RPMI8226 (cell line): ENCODE measurements at regions not wholly inside any gene's neighbourhood (a gene's known extent, or its start where the extent isn't known, plus 50 kb on each side); places are given as distances from the start of the nearest gene placed in this dataset.
"Not testable (repeated sequence)": the region's sequence is repeated elsewhere in the genome, so short reads cannot be mapped to it uniquely, and the experiment has no call there.

ENCODE experiments used
- DNase-seq: peaks from one replicate; pipeline ENCODE4 v3.0.0-alpha.2; 2015

DNA sequence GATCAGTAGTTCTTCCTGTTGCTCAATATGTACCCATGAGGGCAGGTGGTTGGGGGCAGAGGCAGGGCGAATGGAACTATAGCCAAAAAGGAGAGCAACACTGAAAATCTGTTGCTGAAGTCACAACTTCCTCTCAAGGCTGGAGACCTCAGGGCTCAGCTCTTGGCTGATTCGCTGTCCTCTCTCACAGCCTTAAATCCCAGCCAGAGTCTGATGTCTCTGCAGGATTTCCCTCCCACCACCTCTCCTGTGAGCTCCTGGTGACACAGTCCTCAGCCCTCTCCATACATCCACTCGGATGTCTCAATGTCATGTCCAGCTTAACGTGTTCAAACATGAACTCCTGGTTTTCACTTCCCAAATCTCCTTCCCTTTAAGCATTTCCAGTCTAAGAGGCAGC lies 218.7 kb upstream of the FAM240B start:
- DNase-seq = not testable (repeated sequence)

DNA sequence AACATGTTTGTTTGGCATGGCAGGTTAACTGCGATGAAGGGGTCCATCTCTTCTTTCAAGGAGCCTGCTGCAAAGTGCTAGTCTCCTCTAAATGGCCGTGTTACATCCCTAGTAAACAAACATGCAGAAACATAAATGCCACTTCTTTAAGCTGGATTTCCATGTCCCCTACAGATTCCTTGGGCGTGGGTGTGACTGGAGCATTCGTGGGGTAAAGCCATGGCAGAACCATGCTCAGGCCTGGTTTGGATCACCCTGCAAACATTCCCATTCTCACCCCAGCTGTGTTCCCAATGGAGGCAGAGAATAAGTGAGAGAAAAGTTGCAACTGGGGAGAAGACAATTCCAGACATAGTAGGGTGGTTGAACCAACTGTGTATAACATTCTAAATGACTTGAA lies 208.0 kb upstream of the FAM240B start:
- DNase-seq = not testable (repeated sequence)

DNA sequence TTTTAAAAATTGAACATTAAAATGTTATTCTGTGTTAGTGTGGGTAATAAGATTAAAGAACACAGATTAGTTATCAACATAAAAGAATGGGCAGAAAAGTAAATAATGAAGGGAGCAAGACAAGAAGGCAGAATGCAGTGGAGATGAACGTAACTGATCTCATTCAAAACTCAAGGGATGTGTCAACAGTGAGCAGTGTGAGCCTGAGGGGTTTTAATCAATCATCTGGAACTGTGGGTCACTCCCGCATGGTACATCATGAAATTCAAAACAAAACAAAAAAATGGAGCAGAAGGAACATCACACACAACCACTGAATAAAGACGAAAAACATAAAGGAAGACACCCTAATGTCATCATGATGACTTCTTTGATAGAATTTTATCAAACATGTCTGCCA lies 206.6 kb upstream of the FAM240B start:
- not testable (repeated sequence) for DNase-seq

DNA sequence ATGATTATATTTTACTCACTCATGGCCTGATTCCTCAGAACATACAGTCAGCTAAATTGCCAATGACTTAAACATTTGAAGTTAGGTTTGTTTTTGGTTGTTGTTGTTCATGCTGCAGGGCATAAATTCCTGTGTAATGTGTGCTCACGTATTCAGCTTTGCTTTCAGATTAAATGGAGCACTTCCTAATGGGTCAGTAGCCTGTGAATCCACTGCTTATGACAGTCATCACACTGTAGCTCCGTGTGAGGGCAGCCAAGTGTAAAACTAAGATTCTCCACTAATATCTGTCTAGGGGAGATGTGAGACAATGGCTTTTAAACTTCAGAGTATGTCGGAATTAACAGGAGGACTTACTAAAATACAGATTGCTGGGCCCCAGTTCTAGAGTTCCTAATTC lies 201.3 kb upstream of the FAM240B start:
- not testable (repeated sequence) for DNase-seq

DNA sequence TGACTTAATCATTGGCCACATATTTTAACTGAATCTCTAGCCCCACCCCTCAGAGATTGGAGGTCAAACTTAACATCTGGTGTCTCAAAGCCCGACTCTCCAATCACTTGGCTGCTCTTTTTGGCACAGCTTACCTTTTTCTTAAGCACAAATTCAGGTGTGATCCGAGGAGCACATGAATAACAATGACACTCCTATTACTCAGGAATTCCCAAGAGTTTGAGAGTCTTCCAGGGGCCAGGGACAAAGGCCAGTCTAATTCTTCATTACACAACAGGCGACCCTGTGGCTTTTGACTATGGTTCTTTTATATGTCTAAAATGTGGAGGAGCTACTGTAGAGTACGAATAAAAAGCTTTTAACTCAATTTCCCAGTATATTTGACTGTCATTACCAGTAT lies 190.7 kb upstream of the FAM240B start:
- not testable (repeated sequence) for DNase-seq

DNA sequence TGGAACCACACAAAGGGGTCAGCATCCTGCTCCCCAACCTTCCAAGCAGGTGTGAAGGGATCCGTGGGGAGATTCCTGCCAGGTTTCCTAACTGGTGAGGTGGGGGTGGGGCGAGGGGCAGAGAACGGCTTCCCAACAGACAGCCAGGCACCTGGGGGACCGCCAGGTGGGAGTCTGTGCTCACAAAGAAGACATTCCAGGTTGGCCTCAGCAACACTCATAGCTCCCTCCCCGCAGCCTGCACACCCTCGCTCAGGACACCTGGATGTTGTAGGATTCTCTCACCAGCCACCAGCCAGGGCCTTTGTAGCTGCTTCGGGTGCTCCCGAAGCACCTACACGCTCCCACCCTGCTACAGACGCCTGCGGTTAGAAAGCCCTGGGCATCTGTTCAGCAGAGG lies 184.8 kb upstream of the FAM240B start:
- DNase-seq = not testable (repeated sequence)

DNA sequence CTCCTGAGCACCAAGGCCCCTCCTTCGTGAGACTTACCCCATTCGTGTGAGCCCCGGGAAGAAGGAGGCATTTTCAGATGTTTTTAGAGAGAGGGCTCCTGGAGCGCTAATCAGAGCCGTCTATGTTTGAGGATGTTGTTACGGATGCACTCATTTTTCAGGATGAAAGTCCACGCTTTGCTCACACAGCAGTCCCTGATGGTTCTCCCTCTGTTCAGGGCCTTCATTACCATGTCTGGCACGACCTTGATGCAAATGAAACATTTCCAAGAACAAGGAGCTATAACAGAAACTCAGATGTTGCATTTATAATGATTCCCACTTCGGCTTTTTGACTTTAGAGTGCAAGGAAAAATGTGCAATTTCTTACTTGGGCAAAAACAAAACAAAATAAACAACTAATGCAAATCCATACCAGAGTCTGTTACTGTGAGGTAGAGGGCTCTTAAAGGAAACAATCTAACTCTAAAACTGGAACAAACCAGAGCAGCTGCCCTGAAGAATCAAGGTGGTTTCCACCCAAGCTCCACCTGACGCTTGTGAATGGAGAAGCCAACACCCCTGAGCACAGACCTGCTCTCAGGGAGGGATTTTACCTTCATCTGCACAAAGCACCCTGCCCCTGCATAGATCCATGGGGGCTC lies 181.7 kb upstream of the FAM240B start:
- DNase-seq = not testable (repeated sequence)

DNA sequence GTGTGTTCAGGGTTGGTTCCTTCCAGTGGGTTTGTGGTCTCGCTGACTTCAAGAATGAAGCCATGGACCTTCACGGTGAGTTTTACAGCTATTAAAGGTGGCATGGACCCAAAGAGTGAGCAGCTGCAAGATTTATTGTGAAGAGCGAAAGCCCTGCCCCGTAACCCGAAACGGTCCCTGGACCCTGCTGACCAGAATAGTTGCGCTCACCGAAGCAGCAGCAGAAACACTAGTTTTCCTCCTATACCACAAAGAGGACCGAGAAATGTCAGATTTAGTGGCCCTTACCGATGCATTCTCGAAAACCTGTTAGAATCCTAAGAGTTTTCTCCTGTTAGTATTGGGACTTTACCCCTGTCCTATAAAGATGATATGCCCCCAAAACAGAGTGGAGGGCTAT lies 176.5 kb upstream of the FAM240B start:
- DNase-seq = not testable (repeated sequence)

DNA sequence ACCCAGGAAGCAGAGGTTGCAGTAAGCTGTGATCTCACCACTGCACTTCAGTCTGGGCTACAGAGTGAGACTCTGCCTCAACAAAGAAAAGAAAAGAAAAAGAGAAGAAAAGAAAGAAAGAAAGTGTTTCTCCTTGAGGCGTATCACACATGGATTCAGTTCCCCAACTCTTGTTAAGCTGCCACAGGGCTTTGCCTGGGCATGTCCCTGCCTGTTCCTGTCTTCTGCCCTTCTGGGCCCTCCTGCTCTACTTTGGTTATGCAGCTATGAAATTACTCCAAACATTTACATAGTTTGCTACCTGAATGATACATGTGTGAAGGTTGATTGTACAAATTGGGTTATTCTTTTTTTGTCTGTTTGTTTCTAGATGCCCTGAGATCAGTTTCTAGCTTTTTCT lies 175.3 kb upstream of the FAM240B start:
- not testable (repeated sequence) for DNase-seq

DNA sequence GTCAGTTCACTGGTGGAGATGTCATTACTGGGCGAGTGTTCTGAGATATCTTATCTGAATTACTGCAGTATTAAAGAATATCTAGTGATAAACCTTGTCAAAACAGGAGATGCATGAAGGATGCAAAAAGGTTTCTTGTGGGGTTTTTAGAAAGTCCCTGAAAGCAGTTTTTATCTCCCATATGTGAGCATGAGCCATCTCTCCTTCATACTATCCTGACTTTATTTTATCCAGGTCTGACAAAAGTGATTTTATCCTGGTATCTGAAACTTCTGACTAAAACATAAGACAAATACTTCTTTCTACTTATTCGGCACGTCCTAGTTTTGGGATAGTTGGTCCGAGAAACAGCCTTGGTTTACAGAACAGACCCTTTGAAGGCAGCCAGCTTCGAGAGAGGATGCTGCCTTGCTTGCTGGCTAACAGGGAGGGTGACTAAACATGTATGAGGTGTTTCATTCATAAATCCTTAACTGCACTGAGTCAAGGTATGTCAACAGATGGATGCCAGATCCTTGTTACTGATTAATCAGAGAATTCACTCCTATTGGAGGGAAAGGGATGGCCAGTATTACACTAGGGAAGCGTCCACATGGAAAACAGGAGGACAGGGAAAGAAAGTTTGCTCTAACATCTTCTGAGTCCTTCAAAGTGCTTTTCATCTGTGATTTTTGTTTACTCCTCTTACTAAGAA lies 172.8 kb upstream of the FAM240B start:
- DNase-seq = not testable (repeated sequence)

DNA sequence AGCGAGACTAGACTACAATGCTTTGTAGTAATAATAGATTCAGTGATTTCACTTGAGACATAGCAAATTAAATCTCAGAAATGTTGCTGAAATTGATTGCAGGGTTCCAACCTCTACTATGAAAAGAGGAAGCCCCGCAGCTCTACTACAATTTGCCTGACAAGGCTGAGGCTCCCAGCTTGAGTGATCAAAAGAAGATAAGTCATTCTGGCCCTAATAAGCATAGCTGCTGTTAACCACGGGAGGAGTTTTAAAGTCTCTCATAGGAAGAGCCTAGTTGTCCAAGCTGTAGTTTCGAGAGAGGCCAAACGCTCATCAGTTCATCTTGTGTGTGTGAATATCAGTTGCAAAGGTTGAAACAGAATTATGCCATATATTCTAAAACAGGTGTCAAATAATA lies 166.1 kb upstream of the FAM240B start:
- not testable (repeated sequence) for DNase-seq

DNA sequence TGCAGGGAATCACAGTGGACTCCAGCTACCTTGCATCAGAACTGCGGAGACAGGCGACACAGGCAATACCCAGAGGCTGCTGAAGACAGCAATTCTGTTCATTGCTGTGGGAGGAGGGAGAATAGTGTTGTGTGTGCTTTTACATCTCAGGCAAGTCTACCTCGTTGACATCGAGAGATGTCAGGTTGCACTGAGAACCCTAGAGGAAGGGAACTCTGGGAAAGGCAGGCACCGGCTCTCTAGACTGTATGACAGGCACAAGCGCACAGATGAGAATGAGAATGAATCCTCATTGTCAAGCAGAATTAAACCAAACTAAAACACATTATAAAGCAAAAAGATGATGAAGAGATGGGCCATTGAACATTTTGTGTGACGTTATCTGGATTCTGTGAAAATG lies 155.7 kb upstream of the FAM240B start:
- DNase-seq = not testable (repeated sequence)

DNA sequence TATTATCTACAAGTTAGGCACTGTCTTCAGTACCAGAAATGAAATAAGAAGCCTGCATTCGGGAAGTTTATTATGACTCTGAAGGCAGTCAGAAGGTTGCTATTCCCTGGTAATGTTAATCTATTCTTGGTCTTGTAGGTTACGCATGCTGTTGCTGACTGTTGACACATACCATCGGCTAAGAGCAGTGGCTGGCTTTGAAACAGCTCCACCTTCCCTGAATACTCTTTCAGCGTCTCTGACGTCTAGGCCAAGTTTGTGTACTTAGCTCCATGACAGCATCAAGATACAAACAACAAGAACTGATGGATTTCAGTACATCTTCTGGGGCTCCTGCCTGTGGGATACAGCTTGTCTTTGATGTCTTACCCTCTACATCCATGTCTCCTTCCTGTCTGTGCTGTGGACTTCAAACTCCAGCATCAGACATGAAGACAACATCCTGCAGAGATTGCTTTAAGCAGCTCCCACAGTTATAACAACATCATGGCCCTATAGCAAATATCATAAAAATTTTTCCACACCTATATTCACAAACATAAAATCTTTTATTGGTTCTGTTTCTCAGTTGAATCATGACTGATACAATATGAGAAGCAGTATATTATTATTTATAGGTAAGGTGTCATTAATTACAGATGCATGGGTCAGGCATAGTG lies 151.5 kb upstream of the FAM240B start:
- not testable (repeated sequence) for DNase-seq

DNA sequence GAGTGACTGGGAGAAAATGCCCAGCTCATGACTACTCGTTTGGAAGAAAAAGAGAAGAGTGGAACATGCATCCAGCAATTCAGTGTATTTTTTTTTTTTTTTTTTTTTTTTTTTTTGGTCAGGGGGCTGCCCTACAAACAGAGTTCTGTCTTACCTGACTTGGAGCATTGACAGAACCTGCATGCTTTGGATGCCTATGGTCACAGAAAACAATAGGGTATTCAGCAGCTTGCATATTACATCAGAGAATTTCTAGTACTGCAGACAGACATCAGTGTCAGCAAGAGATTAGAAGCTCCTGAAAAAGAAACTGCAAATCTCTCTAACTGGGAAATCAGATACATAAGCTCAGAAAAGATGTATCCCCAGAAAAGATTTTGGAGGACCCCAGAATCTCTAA lies 139.9 kb upstream of the FAM240B start:
- DNase-seq = not testable (repeated sequence)

DNA sequence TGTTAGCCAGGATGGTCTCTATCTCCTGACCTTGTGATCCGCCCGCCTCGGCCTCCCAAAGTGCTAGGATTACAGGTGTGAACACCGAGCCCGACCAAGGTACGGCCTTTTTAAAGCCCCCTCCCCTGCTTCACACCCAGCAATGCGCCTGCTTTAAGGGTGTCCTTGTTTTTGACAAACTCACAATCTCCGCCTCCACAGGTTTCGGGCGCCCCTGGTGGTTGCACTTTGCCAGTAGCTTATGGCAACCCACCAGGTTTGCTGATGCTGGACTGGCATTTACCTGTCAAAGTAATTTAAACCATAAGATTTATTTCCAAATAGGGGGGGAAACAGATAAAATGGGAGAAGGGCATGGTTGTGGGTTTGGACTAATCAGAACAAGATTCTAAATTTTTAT lies 129.0 kb upstream of the FAM240B start:
- DNase-seq = not testable (repeated sequence)

DNA sequence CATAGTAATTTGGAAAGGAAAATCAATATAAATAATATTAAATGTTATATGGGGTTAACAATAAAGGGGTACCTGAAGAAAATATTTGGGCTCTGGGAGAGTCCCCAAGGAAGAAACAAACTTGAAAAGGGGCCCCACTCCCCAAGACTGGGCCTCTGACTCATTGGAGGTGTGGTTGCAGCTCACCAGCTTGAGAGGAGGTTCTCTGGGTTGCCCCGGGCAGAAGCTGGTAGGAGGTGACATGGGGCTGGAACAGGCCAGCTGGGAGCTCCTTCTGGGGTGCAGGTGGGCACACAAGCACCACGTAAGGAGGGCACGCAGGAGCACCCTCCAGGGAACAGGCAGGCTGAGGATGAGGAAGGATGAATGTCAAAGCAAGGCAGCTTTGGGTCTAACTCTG lies 120.3 kb upstream of the FAM240B start:
- DNase-seq = not testable (repeated sequence)

DNA sequence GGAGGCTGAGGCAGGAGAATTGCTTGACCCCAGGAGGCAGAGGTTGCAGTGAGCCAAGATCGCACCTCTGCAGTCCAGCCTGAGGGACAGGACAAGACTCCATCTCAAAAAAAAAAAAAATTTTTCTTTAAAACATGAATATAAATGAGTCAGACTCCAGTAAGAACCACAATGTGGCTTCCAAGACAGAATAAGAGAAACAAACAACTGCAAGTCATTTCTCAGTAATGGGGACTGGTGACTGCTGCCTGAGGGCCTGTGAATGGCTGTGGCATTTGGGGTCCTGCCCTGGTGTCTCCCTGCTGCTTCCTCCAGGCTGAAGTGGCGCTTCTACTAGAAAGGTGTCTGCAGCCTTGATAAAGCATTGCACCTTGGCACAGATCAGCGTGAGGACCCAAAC lies 113.8 kb upstream of the FAM240B start:
- not testable (repeated sequence) for DNase-seq

DNA sequence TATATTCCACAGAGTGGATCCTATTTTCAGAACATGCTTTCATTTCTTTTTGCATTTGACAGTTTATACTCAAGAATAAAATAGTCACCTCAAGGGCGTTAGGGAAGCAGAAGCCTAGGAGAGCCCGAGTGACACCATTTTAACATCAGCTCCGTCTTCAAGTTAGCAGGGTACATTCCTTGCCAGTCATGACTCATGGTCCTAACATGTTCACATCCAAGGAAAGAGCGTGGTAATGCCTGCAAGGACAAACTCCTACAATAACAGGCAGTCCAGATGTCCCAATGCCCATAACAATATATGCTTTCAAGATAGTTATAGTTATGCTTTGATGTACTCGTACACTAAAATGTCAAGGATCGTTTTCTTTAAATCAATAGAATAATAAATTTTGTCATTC lies 93.9 kb upstream of the FAM240B start:
- DNase-seq = not testable (repeated sequence)

DNA sequence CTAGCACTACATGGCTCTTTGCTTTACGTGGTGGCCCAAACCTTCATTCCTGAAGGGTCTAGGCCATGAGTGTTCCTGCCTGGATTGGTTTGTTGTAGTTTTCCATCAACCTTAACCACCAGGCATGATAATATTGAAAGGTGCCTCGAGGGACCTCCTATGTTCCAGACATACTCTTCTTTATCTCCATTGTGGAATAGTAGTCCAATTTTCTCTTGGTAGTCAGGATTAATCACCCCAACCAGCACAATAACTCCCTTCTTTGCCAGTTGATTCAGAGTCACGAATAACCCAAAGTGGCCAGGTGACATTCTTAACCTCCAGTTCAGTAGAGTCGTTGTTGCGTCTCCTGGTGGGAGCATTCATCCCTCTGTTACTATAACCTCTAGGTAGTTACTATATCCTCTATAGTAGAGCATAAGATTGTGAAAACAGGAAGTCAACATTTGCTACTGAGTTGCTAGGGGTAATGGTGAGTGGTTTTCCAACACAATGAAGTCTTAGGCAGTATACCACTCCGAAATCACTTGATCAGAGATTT lies 88.1 kb upstream of the FAM240B start:
- DNase-seq = not testable (repeated sequence)

DNA sequence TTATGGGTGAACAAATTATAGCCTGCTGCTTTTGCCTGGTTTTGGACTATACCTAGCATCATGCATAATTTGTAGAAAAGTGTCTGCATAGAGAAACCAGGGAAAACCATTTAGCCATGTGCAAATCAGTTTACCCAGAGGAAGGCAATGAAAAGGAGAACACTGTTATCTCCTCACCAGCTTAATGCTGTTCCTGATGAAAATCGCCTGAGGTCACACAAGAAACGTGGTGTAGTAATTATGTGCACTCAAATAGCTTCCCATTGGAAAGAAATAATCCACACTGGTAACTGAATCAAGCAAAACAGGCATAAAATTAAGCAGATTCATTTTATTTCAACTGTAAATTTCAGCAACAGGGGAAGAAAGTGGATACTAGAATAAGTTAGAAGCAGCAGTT lies 51.7 kb upstream of the FAM240B start:
- DNase-seq = no peak
